ENCODE measurements at regions not wholly inside any gene's neighbourhood (a gene's known extent, or its start where the extent isn't known, plus 50 kb on each side); places are given as distances from the start of the nearest gene placed in this dataset.
A peak's percentile ranks its signal among the peaks of the same experiment; 100 is the strongest.

GRCh38 chr6:92827104-92827503, 592.3 kb downstream of the EPHA7 start:
- DNase-seq (ENCODE audit: low read depth in 2 of 2): no peak

GRCh38 chr6:92826633-92827032, 592.7 kb downstream of the EPHA7 start:
- DNase-seq (ENCODE audit: low read depth in 2 of 2): no peak

- no peak for DNase-seq (ENCODE audit: low read depth in 2 of 2)
Measured at GRCh38 chr6:92822222-92822621, 597.1 kb downstream of the EPHA7 start.

GRCh38 chr6:92820601-92821000, 598.8 kb downstream of the EPHA7 start:
- no peak for DNase-seq (ENCODE audit: low read depth in 2 of 2)

GRCh38 chr6:92810913-92811312, 608.4 kb downstream of the EPHA7 start:
- peak; percentile 4 to 48 for DNase-seq (ENCODE audit: low read depth in 2 of 2)

- no peak for DNase-seq (ENCODE audit: low read depth in 2 of 2)
Measured at GRCh38 chr6:92806254-92806653, 613.1 kb downstream of the EPHA7 start.

- no peak for DNase-seq (ENCODE audit: low read depth in 2 of 2)
Measured at GRCh38 chr6:92791403-92791802, 628.0 kb downstream of the EPHA7 start.

- no peak for DNase-seq (ENCODE audit: low read depth in 2 of 2)
Measured at GRCh38 chr6:92790381-92790780, 629.0 kb downstream of the EPHA7 start.

GRCh38 chr6:92784235-92784634, 635.1 kb downstream of the EPHA7 start:
- DNase-seq (ENCODE audit: low read depth in 2 of 2): no peak

- DNase-seq (ENCODE audit: low read depth in 2 of 2): peak; percentile 5 to 53
Measured at GRCh38 chr6:92779746-92780145, 639.6 kb downstream of the EPHA7 start.

GRCh38 chr6:92777146-92777740, 642.1 kb downstream of the EPHA7 start:
- DNase-seq (ENCODE audit: low read depth in 2 of 2): peak in 1 of 2 donors; percentile 66

GRCh38 chr6:92770540-92770939, 648.8 kb downstream of the EPHA7 start:
- DNase-seq (ENCODE audit: low read depth in 2 of 2): no peak

GRCh38 chr6:92767101-92767500, 652.3 kb downstream of the EPHA7 start:
- no peak for DNase-seq (ENCODE audit: low read depth in 2 of 2)

- no peak for DNase-seq (ENCODE audit: low read depth in 2 of 2)
Measured at GRCh38 chr6:92763680-92764079, 655.7 kb downstream of the EPHA7 start.

GRCh38 chr6:92763274-92763584, 656.1 kb downstream of the EPHA7 start:
- no peak for DNase-seq (ENCODE audit: low read depth in 2 of 2)

GRCh38 chr6:92762443-92763273, 656.7 kb downstream of the EPHA7 start:
- DNase-seq (ENCODE audit: low read depth in 2 of 2): no peak

GRCh38 chr6:92759178-92759577, 660.2 kb downstream of the EPHA7 start:
- no peak for DNase-seq (ENCODE audit: low read depth in 2 of 2)

- DNase-seq (ENCODE audit: low read depth in 2 of 2): no peak
Measured at GRCh38 chr6:92757925-92758324, 661.4 kb downstream of the EPHA7 start.

GRCh38 chr6:92756912-92757311, 662.4 kb downstream of the EPHA7 start:
- no peak for DNase-seq (ENCODE audit: low read depth in 2 of 2)

- no peak for DNase-seq (ENCODE audit: low read depth in 2 of 2)
Measured at GRCh38 chr6:92753956-92754355, 665.4 kb downstream of the EPHA7 start.

- DNase-seq (ENCODE audit: low read depth in 2 of 2): no peak
Measured at GRCh38 chr6:92752114-92752513, 667.2 kb downstream of the EPHA7 start.

GRCh38 chr6:92748131-92748530, 671.2 kb downstream of the EPHA7 start:
- no peak for DNase-seq (ENCODE audit: low read depth in 2 of 2)

GRCh38 chr6:92737983-92738382, 681.4 kb downstream of the EPHA7 start:
- no peak for DNase-seq (ENCODE audit: low read depth in 2 of 2)
